ENCODE measurements at regions not wholly inside any gene's neighbourhood (a gene's known extent, or its start where the extent isn't known, plus 50 kb on each side); places are given as distances from the start of the nearest gene placed in this dataset.

- H3K9me2 ChIP-seq (replicated peaks; ENCODE audit: low read length): no peaks in the 10 kb centered on the region
- no peaks in the 10 kb centered on the region for H3K36me3 ChIP-seq (ENCODE audit: low read depth, low read length)
- no peaks in the 10 kb centered on the region for H4K20me1 ChIP-seq (ENCODE audit: low read length)
- ATAC-seq: no peak
- no peaks in the 10 kb centered on the region for H3K9me3 ChIP-seq (ENCODE audit: low read length)
- DNase-seq: no peak
- no peak overlapping the region for H3K9ac ChIP-seq (ENCODE audit: low read length)
- no peaks in the 10 kb centered on the region for H3K27me3 ChIP-seq (ENCODE audit: low read length)
- no peak overlapping the region for H3K4me3 ChIP-seq (ENCODE audit: low read length)
- intact Hi-C loops (cut with micrococcal nuclease): no loop called here
- no peak overlapping the region for H3K27ac ChIP-seq (ENCODE audit: low read length)
- no TSS peak for BruUV-seq (replicated peaks)
- TF ChIP-seq EZH2 (IDR thresholded peaks at IDR 0.05; ENCODE audit: low read length, unreplicated experiment) (no peak), EZH2phosphoT487 (IDR thresholded peaks at IDR 0.05; ENCODE audit: borderline replicate concordance, low read length) (no peak), CTCF (conservative IDR thresholded peaks at IDR 0.05; ENCODE audit: low read depth, low read length) (no peak)
- H3K79me2 ChIP-seq (ENCODE audit: low read length): no peaks in the 10 kb centered on the region
- ChIA-PET CTCF (no interaction called here), POLR2A (ENCODE audit: unreplicated experiment) (no interaction called here)
- no peak overlapping the region for H3K4me2 ChIP-seq (ENCODE audit: low read length)
- no peaks in the 10 kb centered on the region for H3K4me1 ChIP-seq (ENCODE audit: insufficient read depth, low read length)
- H2AFZ ChIP-seq (ENCODE audit: low read length): no peak overlapping the region
- H3F3A ChIP-seq (ENCODE audit: low read length, unreplicated experiment): no peaks in the 10 kb centered on the region
Measured at GRCh38 chr2:34031097-34031496, 432.0 kb upstream of the FAM98A start.

DNA sequence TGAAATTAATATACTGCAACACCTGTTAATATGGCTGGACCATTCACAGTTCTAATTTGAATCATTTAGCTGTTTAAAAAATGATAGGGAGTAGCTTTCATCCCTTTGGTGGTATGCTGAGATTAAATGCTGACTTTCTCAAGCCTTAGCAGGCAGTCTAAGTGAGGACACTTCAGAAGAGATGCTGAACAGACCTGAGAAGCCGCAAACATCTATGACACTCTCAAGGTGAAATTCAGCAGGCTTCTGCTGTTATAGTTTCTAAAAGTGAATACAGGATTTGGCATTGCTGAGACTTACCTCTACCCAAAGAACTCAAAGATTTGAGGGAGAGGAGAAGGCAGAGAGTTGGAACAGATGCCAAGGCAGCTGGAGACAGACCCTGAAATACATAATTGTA lies 431.2 kb upstream of the FAM98A start:
- no peak overlapping the region for H3K4me3 ChIP-seq (ENCODE audit: low read length)
- no peaks in the 10 kb centered on the region for H3K36me3 ChIP-seq (ENCODE audit: low read depth, low read length)
- ATAC-seq: no peak
- TF ChIP-seq CTCF (conservative IDR thresholded peaks at IDR 0.05; ENCODE audit: low read depth, low read length) (no peak), EZH2 (IDR thresholded peaks at IDR 0.05; ENCODE audit: low read length, unreplicated experiment) (no peak), EZH2phosphoT487 (IDR thresholded peaks at IDR 0.05; ENCODE audit: borderline replicate concordance, low read length) (no peak)
- H3K27me3 ChIP-seq (ENCODE audit: low read length): no peaks in the 10 kb centered on the region
- H3K9ac ChIP-seq (ENCODE audit: low read length): no peak overlapping the region
- no peak overlapping the region for H3K27ac ChIP-seq (ENCODE audit: low read length)
- H4K20me1 ChIP-seq (ENCODE audit: low read length): no peaks in the 10 kb centered on the region
- DNase-seq: no peak
- H3K4me1 ChIP-seq (ENCODE audit: insufficient read depth, low read length): no peaks in the 10 kb centered on the region
- H3F3A ChIP-seq (ENCODE audit: low read length, unreplicated experiment): no peaks in the 10 kb centered on the region
- no peaks in the 10 kb centered on the region for H3K79me2 ChIP-seq (ENCODE audit: low read length)
- no TSS peak for BruUV-seq (replicated peaks)
- CTCF ChIA-PET: no interaction called here
- intact Hi-C loops (cut with micrococcal nuclease): no loop called here
- no peaks in the 10 kb centered on the region for H3K9me2 ChIP-seq (replicated peaks; ENCODE audit: low read length)
- POLR2A ChIA-PET (ENCODE audit: unreplicated experiment): no interaction called here
- H3K4me2 ChIP-seq (ENCODE audit: low read length): no peak overlapping the region
- H3K9me3 ChIP-seq (ENCODE audit: low read length): no peaks in the 10 kb centered on the region
- no peak overlapping the region for H2AFZ ChIP-seq (ENCODE audit: low read length)

DNA sequence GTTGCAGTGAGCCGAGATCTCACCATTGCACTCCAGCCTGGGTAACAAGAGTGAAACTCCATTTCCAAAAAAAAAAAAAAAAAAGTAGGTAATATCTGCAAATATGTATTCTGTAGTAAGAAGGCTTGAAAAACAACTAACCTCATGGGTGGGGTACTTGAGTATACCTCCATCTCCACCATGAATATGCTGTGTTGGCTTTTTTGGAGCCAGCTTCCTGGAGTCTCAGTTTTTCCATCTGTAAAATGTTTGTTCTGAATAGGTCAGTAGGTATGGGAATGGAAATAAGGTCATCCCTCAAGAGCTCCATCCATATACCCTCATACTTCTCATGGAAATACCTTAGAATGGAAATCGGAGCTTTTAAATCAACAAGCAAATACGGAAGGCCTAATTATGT lies 430.0 kb upstream of the FAM98A start:
- ChIA-PET CTCF (no interaction called here), POLR2A (ENCODE audit: unreplicated experiment) (no interaction called here)
- Histone ChIP-seq H3K4me3 (ENCODE audit: low read length) (no peak overlapping the region), H3K79me2 (ENCODE audit: low read length) (no peaks in the 10 kb centered on the region), H3K27ac (ENCODE audit: low read length) (no peak overlapping the region), H3K9me3 (ENCODE audit: low read length) (no peaks in the 10 kb centered on the region), H4K20me1 (ENCODE audit: low read length) (no peaks in the 10 kb centered on the region), H3K9me2 (replicated peaks; ENCODE audit: low read length) (no peaks in the 10 kb centered on the region), H3K4me1 (ENCODE audit: insufficient read depth, low read length) (no peaks in the 10 kb centered on the region), H3K36me3 (ENCODE audit: low read depth, low read length) (no peaks in the 10 kb centered on the region), H2AFZ (ENCODE audit: low read length) (no peak overlapping the region), H3K9ac (ENCODE audit: low read length) (no peak overlapping the region), H3K4me2 (ENCODE audit: low read length) (no peak overlapping the region), H3F3A (ENCODE audit: low read length, unreplicated experiment) (no peaks in the 10 kb centered on the region), H3K27me3 (ENCODE audit: low read length) (no peaks in the 10 kb centered on the region)
- DNase-seq (no peak), ATAC-seq (no peak)
- TF ChIP-seq EZH2phosphoT487 (IDR thresholded peaks at IDR 0.05; ENCODE audit: borderline replicate concordance, low read length): no peak
- TF ChIP-seq CTCF (conservative IDR thresholded peaks at IDR 0.05; ENCODE audit: low read depth, low read length): no peak
- TF ChIP-seq EZH2 (IDR thresholded peaks at IDR 0.05; ENCODE audit: low read length, unreplicated experiment): no peak
- intact Hi-C loops (cut with micrococcal nuclease): no loop called here
- no TSS peak for BruUV-seq (replicated peaks)
